HG03135 (cell line): ENCODE measurements at regions not wholly inside any gene's neighbourhood (a gene's known extent, or its start where the extent isn't known, plus 50 kb on each side); places are given as distances from the start of the nearest gene placed in this dataset.
A peak's percentile ranks its signal among the peaks of the same experiment; 100 is the strongest.
"Not testable (repeated sequence)": the region's sequence is repeated elsewhere in the genome, so short reads cannot be mapped to it uniquely, and the experiment has no call there.

ENCODE experiments used
- ATAC-seq: cut with Tn5 transposase; IDR thresholded peaks from one replicate; pipeline ENCODE4 v1.9.1; 2021; ENCODE audit warnings: mild to moderate bottlenecking, moderate library complexity; ENCODE audit not compliant: unreplicated experiment

GRCh38 chr2:194491409-194492115 lies 1165.5 kb upstream of the SLC39A10 start:
- no peak for ATAC-seq

- ATAC-seq, result no peak
These were observed 1170.7 kb upstream of the SLC39A10 start for GRCh38 chr2:194486326-194486725.

DNA sequence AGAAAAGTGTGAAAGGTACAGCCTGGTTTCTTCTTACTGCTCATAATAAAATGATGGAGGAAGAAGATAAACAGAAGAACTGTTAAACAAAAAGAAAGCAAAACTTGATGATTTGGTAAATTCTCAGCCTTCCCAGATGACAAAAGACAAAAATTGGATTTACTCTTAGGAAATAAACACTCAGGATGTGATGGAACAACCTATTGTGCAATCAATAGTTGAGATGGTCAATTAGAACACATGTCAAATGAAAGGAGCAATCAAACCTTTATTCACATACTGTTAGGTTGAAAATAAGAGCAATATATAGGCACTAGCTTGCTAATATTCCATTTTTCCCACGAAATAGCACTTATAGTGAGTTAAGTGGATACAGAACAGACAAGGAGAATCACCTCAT lies 1174.0 kb upstream of the SLC39A10 start:
- ATAC-seq, result no peak

- no peak for ATAC-seq
These were observed 1191.4 kb upstream of the SLC39A10 start for GRCh38 chr2:194465641-194466040.

- no peak for ATAC-seq
These were observed 1191.9 kb upstream of the SLC39A10 start for GRCh38 chr2:194464964-194465638.

DNA sequence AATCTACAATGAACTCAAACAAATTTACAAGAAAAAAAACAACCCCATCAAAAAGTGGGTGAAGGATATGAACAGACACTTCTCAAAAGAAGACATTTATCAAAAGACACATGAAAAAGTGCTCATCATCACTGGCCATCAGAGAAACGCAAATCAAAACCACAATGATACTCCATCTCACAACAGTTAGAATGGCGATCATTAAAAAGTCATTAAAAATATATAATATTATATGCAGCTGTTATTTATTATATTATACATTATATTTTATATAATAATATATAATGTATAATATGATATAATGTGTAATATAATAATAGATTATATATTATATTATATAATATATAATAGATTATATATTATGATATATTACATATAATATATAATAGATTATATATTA lies 1194.1 kb upstream of the SLC39A10 start:
- not testable (repeated sequence) for ATAC-seq

DNA sequence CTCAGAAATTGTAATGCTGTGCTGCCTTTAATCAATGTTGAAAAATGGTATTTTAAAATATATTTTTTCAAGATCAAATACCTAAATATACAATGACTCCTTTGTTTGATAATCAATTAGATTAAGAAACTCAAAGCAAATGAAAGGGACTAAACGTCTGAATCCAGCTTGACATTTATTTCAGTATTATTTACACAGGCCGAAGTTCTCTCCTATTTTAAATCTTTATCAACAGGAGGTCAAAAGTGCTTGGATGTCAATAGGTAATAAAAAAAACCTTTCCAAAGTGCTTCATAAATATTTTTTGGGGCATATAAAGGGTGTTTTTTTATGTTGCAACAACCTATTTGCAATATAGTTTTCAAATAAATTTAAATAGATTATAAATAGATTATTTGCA lies 1201.7 kb upstream of the SLC39A10 start:
- ATAC-seq, result no peak

DNA sequence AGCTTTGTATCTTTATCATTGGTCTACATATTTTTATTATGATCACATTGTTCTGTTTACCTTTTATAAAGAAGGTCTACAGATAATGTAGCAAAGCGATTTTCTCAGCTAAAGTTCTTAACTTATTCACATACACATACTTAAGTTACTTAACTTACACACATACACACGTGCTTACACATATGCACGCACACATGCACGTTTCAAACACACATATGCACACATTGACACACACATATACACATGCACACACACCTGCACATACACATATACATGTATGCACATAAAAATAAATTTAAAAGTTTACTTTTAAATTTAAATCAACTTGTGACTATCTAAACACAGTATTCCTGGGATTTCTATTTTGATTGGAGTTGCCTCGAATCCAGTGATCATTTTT lies 1204.5 kb upstream of the SLC39A10 start:
- no peak for ATAC-seq

DNA sequence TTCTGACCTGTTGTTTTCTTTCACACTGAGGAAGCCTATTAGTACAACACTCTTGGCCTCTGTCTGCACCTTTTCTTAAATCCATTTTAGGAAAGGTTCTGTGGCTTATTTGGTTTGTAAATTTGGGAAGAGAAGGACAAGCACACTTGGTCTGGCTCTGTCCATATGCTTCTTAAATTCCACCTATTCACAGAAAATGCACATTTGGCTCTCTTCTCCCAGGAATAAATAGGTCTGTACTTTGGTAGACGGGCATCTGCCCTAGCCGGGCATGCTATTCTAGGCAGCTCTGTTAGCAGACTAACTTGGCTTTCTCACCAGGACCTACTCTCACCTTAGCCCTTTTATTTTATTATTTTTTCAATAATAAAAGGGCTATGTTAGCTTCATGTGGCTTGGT lies 1211.8 kb upstream of the SLC39A10 start:
- ATAC-seq, result no peak

GRCh38 chr2:194443926-194444325 lies 1213.1 kb upstream of the SLC39A10 start:
- no peak for ATAC-seq

- no peak for ATAC-seq
These were observed 1232.3 kb upstream of the SLC39A10 start for GRCh38 chr2:194424683-194425209.

- ATAC-seq, result no peak
These were observed 1245.8 kb upstream of the SLC39A10 start for GRCh38 chr2:194411221-194411620.

DNA sequence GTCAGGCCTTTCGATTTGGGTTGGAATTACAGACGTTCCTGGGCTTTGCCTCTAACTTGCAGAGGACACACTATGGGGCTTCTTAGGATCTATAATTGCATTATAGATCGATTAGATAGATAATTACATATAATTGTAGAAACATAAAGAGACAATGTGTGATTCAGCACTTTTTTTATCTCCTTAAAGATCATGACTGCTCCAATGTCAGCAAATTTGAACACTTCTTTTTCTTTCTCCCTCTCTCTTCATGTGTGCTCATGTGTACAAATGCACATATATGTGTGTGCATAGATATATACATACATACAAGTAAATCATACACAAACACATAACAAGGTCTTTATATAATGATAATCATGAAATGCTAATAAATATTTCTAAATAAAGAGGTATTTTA lies 1261.2 kb upstream of the SLC39A10 start:
- ATAC-seq, result no peak

GRCh38 chr2:194385376-194385775 lies 1271.7 kb upstream of the SLC39A10 start:
- ATAC-seq, result no peak

DNA sequence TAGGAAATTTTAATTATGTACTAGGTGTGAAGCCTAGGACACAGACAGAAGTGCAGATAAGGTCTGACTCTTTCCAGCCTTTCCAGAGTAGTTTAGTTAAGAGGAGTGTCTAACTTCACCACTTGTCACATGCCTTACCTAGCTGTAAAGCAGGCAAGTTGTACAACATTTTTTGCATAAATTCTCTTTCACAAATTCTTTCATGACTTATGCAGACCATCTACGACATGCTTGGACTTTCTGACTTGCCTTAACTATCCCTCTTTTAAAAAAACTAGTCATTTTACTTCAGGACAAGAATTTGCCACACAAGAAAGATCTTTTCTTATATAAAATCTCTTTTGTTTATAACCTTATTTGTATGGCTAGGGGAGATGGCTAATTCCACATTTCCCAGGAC lies 1273.6 kb upstream of the SLC39A10 start:
- ATAC-seq, result no peak

- ATAC-seq, result no peak
These were observed 1274.8 kb upstream of the SLC39A10 start for GRCh38 chr2:194382221-194382620.

GRCh38 chr2:194380011-194380410 lies 1277.0 kb upstream of the SLC39A10 start:
- peak; percentile 71 for ATAC-seq

DNA sequence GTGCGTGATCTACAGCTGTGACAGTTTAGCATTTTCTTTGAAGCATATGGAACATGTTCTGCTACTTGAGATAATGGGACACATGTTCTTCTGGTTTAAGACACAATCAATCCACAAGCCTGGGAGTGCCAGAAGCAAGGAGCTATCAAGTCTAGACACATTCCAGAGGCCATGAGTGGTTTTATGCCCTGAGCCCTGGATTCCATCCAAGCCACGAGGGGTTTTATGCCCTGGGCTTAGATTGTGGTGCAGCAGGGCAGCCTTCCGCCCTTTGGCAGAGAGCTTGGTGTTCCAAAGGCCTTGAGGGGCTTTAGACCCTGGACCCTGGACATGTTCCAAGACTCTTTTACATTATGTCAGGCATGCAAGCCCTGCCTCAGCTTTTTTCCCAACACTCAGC lies 1289.6 kb upstream of the SLC39A10 start:
- ATAC-seq, result not testable (repeated sequence)

- ATAC-seq, result no peak
These were observed 1293.1 kb upstream of the SLC39A10 start for GRCh38 chr2:194363878-194364277.

- no peak for ATAC-seq
These were observed 1293.7 kb upstream of the SLC39A10 start for GRCh38 chr2:194363295-194363694.

GRCh38 chr2:194352505-194352904 lies 1304.5 kb upstream of the SLC39A10 start:
- ATAC-seq, result no peak

GRCh38 chr2:194346193-194346592 lies 1310.8 kb upstream of the SLC39A10 start:
- ATAC-seq, result no peak
